ENCODE measurements at regions not wholly inside any gene's neighbourhood (a gene's known extent, or its start where the extent isn't known, plus 50 kb on each side); places are given as distances from the start of the nearest gene placed in this dataset.

DNA sequence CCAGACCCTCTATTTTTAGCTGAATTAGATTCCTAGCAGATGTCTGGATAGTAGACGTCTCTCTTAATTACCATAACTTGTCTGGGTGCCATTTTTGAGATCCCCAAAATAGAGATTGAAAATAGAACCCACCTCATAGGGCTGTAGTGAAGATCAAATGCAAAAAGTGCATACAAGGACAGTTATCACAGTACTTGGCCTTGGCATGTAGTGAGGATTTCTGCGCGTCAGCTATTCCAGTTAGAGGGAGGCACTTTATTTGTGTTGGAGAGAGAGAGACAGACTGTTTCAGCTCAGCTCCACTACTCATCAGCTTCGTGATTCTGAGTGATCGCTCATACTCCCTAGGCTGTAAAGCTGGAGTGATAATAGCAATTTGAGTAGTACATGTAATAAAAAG, 59.6 kb upstream of the CDH13 start:
- H3K27ac ChIP-seq, result no peak overlapping the region
- TF ChIP-seq, protein P1, sequence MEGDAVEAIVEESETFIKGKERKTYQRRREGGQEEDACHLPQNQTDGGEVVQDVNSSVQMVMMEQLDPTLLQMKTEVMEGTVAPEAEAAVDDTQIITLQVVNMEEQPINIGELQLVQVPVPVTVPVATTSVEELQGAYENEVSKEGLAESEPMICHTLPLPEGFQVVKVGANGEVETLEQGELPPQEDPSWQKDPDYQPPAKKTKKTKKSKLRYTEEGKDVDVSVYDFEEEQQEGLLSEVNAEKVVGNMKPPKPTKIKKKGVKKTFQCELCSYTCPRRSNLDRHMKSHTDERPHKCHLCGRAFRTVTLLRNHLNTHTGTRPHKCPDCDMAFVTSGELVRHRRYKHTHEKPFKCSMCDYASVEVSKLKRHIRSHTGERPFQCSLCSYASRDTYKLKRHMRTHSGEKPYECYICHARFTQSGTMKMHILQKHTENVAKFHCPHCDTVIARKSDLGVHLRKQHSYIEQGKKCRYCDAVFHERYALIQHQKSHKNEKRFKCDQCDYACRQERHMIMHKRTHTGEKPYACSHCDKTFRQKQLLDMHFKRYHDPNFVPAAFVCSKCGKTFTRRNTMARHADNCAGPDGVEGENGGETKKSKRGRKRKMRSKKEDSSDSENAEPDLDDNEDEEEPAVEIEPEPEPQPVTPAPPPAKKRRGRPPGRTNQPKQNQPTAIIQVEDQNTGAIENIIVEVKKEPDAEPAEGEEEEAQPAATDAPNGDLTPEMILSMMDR (conservative IDR thresholded peaks at IDR 0.05), result no peak

DNA sequence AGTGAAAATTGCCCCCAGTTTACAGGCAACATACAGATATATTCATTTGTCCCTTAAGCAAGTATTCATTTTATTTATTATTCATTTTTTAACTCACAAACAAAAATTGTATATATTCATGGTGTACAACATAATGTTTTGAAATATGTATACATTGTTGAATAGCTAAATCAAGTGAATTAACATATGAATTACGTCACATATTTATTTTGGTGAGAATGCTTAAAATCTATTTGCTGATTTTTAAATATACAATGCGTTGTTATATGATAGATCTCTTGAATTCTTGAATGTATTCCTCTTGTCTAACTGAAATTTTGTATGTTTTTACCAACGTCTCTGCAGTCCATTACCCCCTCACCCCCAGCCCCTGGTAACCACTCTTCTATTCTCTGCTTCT, 63.4 kb upstream of the CDH13 start:
- TF ChIP-seq, protein P1 (conservative IDR thresholded peaks at IDR 0.05), result no peak
- H3K27ac ChIP-seq, result no peak overlapping the region

DNA sequence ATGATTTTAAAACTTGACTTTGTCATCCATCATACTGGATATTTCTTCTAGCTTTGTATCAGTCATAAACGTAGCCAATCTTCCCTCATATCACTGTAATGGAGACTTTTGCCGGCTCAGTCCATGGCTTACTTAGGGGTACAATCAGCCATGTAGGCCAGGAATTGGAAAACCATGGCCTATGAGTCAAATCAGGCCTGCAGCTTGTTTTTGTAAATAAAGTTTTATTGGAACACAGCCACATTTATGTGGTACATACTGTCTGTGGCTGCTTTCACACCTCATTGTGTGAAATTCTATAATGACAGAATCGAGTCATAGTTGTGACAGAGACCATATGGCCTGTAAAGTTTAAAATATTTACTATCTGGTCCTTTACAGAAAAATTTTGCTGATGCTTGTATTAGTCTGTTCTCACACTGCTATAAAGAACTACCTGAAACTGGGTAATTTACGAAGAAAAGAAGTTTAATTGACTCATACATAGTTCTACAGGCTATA, 64.5 kb upstream of the CDH13 start:
- H3K27ac ChIP-seq, result no peak overlapping the region
- TF ChIP-seq, protein P1 (conservative IDR thresholded peaks at IDR 0.05), result no peak

DNA sequence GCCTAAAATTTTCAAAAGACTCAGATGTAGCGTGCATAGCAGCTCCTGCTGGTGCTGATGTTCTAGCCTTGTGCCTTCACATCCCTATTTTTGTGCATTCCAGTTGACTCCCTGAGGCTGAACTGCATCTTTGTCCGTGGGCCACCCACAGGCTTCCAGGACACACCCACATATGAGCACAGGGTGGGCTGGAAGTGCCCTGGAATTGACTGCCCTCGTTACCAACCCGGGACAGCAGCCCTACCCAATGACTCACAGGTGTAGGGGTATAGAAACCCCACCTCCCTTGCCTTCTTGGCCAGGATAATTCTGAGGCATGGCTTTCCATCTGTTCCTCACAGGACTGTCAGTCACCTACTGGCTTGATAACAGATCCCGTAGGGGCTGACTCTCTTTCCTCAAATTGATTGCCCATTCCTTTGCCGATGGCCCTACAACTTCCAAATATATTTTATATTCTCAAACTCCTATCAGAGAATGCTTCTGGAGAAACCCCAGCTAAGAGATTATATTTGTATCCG, 65.9 kb upstream of the CDH13 start:
- TF ChIP-seq, protein P1 (conservative IDR thresholded peaks at IDR 0.05), result no peak
- H3K27ac ChIP-seq, result no peak overlapping the region

DNA sequence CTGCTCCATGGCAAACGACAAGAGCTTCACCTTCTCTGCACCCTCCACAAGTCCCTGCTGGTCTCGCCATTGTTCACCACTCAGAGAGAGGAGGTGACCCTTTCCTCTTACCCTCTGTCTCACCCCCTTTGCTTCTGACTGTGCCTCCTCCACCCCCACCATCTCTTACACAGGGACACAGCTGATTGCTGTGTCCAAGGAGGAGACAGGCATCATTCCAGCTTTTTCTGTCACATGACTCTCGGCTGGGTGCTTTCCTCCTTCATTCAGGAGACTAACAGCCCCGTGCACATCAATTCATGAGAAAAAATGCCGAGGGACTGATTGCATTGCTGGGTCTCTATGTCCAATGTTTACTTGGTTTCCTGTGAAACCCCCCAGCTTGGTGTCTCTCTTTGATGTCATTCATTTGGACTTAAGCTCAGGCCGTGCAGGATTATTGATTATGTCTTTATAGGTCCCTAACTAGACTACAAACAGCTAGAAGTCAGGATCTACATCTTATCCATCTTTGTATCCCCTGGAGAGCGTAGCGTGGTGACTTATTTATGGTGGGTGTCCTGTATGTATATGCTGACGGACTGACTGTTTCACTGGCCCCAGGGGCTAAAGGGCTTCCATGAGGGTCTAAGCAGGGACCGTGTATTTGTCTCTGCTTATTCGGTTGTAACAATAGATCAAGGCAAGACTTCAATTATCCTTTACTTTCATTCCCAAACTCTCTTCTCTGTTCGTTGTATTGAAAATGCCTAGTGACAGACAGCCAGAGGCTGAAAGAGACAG, 82.2 kb upstream of the CDH13 start:
- no peak overlapping the region for H3K27ac ChIP-seq
- TF ChIP-seq, protein P1 (conservative IDR thresholded peaks at IDR 0.05), result no peak

DNA sequence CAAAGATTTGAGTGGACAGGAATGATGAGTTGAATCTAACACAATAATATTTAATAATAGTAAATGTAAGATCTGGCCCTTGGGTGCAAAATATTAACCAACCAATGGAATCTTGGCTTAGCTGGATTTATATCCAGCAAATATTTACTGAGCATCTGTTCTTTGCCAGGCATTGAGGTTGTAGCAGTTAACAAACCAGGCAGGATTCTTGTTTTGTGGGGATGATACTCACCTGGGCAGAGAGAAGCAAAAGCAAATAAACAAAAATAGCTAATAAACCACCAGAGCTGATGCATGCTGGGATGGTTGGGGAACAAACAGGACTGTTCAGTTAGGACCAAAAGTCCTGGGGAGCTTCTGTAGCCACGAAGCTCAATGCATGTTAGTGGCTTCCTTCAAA, 84.1 kb upstream of the CDH13 start:
- TF ChIP-seq, protein P1 (conservative IDR thresholded peaks at IDR 0.05), result no peak
- H3K27ac ChIP-seq, result no peak overlapping the region

DNA sequence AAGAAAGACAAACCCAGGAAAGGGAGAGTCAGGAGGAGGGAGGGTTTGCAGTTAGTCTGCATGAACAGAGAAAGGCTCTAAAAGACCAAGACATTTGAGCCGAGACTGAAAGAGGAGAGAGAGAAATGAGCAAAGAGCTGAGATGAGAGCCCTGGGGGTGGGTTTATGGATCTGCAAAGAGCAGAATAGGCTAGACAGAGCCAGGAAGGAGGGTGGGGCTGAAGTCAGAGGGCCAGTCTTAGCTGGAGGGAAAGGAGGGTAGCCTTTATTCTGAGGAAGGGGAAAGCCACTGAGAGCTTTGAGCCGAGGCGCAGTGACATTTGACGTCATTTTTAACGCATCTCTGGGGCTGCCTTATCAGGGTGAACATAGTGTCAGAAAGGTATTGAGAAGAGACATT, 85.7 kb upstream of the CDH13 start:
- no peak overlapping the region for H3K27ac ChIP-seq
- TF ChIP-seq, protein P1 (conservative IDR thresholded peaks at IDR 0.05), result no peak
